ENCODE measurements at regions not wholly inside any gene's neighbourhood (a gene's known extent, or its start where the extent isn't known, plus 50 kb on each side); places are given as distances from the start of the nearest gene placed in this dataset.
A peak's percentile ranks its signal among the peaks of the same experiment; 100 is the strongest.

- no peak for DNase-seq
Observed at GRCh38 chr20:52469128-52469527, 277.5 kb upstream of the ZFP64 start.

- DNase-seq: no peak
Observed at GRCh38 chr20:52465991-52466390, 274.4 kb upstream of the ZFP64 start.

- DNase-seq: no peak
Observed at GRCh38 chr20:52461582-52461981, 270.0 kb upstream of the ZFP64 start.

GRCh38 chr20:52459150-52459549 is 267.6 kb upstream of the ZFP64 start:
- DNase-seq: no peak

- no peak for DNase-seq
Observed at GRCh38 chr20:52457826-52458225, 266.2 kb upstream of the ZFP64 start.

- DNase-seq: no peak
Observed at GRCh38 chr20:52454660-52455059, 263.1 kb upstream of the ZFP64 start.

GRCh38 chr20:52448513-52449232 is 257.1 kb upstream of the ZFP64 start:
- no peak for DNase-seq

- DNase-seq: no peak
Observed at GRCh38 chr20:52447225-52447551, 255.6 kb upstream of the ZFP64 start.

GRCh38 chr20:52446421-52447224 is 255.0 kb upstream of the ZFP64 start:
- no peak for DNase-seq

- DNase-seq: no peak
Observed at GRCh38 chr20:52444455-52444854, 252.9 kb upstream of the ZFP64 start.

- DNase-seq: no peak
Observed at GRCh38 chr20:52443874-52444273, 252.3 kb upstream of the ZFP64 start.

- DNase-seq: no peak
Observed at GRCh38 chr20:52441710-52442109, 250.1 kb upstream of the ZFP64 start.

GRCh38 chr20:52439375-52439774 is 247.8 kb upstream of the ZFP64 start:
- DNase-seq: no peak

- DNase-seq: no peak
Observed at GRCh38 chr20:52438326-52438963, 246.9 kb upstream of the ZFP64 start.

- DNase-seq: no peak
Observed at GRCh38 chr20:52434453-52434852, 242.9 kb upstream of the ZFP64 start.

GRCh38 chr20:52434041-52434425 is 242.5 kb upstream of the ZFP64 start:
- no peak for DNase-seq

GRCh38 chr20:52433326-52434040 is 241.9 kb upstream of the ZFP64 start:
- no peak for DNase-seq

GRCh38 chr20:52432740-52433139 is 241.2 kb upstream of the ZFP64 start:
- DNase-seq: no peak

- no peak for DNase-seq
Observed at GRCh38 chr20:52429029-52429428, 237.4 kb upstream of the ZFP64 start.

- no peak for DNase-seq
Observed at GRCh38 chr20:52427960-52428359, 236.4 kb upstream of the ZFP64 start.

GRCh38 chr20:52426856-52427255 is 235.3 kb upstream of the ZFP64 start:
- no peak for DNase-seq

- no peak for DNase-seq
Observed at GRCh38 chr20:52425701-52426100, 234.1 kb upstream of the ZFP64 start.

GRCh38 chr20:52425253-52425652 is 233.7 kb upstream of the ZFP64 start:
- DNase-seq: peak; percentile 16
